DLD1 (cell line): ENCODE measurements at regions not wholly inside any gene's neighbourhood (a gene's known extent, or its start where the extent isn't known, plus 50 kb on each side); places are given as distances from the start of the nearest gene placed in this dataset.
"Not testable (repeated sequence)": the region's sequence is repeated elsewhere in the genome, so short reads cannot be mapped to it uniquely, and the experiment has no call there.

Source experiments
- in situ Hi-C: cut with HindIII; loops from 2 replicates; pipeline ENCODE4 v1.10.0; 2017; ENCODE audit warnings: low sequenced_read_pairs

DNA sequence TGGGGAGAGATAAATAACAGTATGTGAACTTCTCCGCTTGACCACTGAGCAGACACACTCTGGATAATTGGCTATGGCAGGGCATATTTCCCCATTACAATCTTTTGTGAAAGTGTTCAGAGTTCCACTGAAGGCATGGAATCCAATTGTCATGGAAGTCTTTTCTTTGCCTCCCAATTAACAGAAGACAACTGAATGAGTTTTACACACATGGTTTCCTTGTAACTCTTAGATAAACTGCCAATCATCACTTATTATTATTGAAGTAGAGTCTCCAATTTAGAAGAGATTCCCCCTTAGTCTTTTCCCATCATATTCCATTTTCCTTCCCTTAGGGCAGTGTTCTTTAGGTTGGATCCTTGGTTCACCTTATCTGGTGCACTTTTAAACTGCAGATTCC lies 308.3 kb downstream of the NR2F2 start:
- in situ Hi-C loops: no loop called here

DNA sequence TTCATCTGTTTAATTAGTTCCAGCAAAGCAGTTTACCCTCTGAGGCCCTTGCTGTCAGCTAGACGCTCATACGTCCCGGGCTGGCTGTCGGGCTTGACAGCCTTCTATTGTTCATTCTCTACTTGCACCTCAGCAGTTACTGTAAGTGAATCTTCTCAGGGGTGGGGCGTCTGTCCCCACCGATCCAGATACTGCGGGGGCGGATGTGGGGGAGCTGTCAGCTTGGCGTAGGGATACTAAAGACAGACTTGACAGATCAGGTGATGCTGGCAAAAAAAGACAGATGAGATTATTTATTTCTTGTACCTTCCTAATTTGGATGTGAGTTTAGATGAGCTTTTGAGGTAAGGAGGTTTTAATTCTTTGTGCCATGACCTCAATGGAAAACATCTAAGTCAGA lies 315.3 kb downstream of the NR2F2 start:
- in situ Hi-C loops: no loop called here

DNA sequence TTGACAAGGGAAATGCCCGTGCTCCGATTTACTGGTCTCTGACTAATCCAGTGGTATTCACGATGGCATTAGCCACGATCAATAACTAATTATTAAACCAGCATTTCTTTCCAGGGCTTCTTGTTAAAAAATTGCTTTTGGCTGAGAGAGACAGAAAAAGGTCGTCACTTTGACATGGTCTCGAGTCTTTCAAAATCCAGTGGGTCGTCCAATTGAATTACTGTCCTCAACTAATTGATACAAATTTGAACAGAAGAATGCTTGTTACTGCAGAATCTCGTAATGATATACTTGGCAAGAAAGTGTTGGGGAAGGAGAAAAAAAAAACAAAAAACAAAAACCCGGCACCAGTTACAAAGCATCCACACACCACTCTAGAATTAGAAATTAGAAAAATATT lies 318.4 kb downstream of the NR2F2 start:
- in situ Hi-C loops: no loop called here

DNA sequence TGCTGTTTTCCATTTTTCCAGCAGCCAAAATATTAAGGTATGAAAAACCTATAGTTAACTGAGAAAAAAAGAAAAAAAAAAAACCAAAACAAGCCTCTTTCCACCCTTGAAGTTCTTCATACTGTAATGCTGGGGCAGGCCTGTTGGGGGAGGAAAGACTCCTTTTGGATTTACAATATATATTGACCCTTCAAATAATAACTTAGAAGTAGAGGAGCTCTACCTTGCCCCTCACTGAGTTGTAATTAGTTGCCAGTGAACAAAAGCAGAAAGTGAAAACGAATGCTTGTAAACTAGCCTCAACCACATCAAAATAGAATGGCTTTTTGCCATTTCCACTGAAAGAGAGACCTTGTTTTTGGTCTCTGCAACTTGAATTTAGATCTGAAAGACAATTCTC lies 326.6 kb downstream of the NR2F2 start:
- in situ Hi-C loops: no loop called here

DNA sequence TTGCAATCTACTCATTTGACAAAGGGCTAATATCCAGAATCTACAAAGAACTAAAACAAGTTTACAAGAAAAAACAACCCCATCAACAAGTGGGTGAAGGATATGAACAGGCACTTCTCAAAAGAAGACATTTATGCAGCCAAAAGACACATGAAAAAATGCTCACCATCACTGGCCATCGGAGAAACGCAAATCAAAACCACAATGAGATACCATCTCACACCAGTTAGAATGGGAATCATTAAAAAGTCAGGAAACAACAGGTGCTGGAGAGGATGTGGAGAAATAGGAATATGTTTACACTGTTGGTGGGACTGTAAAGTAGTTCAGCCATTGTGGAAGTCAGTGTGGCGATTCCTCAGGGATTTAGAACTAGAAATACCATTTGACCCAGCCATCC lies 336.5 kb downstream of the NR2F2 start:
- in situ Hi-C loops: not testable (repeated sequence)

DNA sequence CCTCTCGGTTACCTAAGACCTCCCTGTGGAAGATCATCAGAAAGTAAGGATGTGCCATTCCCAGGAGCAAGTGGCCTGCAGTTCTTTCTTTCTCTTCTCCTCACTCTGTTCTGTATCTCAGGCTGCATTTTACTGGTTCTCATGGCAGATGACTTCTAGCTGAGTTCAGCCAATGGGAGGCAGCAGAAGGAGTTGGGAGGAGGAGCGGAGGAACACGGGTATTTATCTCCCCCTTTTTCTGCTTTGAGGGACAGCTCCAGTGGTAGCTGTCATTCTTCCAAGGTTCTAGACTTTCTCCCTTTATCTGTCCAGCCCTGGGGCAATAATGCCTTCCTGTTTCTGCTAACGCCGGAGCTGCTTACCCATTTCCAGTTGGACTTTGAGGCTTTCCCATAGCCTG lies 339.9 kb downstream of the NR2F2 start:
- in situ Hi-C loops: no loop called here

DNA sequence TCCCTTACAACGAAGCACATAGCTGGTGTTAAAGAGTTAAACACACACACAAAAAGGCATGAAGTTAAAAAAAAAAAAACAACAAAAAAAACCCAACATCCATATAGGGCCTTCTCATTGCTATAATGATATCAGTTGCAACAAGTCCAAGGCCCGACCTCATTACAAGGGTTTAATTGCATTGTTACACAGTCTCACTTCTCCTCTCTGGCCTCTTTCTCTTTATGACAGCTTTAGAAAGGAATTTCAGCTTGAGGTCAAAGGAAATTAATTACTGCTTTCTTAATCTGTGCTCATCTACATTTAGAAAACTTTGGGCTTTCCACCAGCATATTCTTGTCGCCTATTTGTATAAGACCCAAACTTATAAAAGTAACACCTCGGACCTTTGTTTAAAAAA lies 342.1 kb downstream of the NR2F2 start:
- in situ Hi-C loops: no loop called here

DNA sequence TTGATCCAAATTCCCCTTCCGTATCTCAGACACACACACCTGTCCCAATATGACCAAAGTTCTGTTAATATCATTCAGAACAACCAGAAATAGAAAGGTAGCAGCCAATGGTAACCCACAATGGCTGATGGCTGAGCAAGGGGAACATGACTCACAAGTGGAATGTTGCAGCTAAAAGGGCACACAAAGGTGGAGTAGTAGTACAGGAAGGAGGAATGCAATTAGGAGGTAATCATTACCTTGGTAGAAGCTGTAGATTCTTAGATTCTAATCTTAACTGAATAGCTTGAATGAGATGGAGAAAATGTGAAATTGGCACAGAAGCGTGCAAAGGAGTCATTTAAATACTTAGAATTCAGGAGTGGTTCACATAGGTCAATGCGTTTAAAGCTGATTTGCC lies 347.9 kb downstream of the NR2F2 start:
- in situ Hi-C loops: no loop called here

DNA sequence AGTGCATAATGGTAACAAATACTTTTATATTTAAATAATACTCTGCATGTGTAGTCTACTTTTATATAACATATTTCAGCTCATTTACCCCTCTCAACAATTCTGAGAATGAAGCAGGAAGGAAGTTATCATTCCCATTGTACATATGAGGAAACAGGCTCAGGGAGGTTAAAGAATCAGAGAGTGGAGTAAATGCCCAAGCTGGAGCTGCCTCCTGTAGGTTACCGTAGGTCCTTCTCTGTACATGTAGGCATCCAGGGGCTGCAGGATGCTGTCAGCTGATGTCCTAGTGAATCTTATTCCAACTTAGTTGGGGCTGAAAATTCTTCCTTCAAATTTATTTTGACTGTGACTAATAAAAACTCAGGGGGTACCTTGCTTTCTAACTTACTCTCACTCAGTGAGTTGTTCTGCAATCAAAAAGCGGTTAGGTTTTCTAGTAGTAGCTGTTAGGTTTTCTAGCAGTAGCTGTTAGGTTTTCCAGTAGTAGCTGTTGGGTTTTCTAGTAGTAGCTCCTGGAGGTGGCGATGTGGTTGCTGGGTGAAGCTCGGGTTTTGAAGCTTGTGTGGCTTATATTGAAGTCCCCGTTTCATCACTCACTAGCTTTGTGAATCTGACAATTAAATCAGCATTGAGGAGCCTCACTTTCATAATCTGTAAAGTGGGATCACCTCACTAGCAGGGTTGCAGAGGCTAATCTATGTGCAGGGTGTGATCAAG lies 357.0 kb downstream of the NR2F2 start:
- in situ Hi-C loops: no loop called here

DNA sequence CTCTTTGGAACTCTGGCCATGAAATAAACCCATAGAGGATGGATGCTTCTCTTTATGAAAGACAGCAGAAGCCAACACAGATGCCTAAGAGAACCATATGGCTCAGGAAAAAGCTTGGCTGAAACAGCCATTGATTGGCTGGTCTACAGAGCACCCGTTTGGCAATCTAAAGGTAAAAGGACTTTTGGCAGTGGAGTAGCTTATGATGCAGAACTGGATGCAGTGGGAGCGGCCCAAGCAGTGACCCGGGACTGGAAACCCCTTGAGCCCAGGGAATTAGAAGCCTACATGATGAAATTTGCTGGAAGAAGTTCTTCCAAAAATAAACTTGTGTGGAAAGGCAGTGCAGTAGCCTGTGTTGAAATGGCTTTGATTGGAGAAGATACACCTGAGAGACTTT lies 360.2 kb downstream of the NR2F2 start:
- in situ Hi-C loops: no loop called here

DNA sequence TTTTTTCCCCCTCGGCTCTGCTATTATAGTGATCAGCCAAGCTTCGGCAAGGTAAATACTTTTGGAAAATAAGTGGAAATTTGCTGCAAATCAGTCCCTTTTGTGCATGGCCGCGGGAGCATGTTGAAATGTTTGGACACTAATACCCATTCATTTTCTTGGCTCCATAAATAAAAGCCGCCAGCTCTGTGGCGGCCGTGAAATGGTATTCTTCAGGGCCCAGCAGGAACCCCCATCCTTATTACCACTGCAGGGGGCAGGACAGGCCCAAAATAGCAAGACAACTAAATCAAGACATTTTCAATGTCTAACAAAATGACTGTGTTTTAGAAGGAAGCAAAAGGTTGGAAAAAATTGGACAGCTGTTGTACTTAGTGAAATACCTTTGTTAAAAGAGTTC lies 362.3 kb downstream of the NR2F2 start:
- in situ Hi-C loops: no loop called here

DNA sequence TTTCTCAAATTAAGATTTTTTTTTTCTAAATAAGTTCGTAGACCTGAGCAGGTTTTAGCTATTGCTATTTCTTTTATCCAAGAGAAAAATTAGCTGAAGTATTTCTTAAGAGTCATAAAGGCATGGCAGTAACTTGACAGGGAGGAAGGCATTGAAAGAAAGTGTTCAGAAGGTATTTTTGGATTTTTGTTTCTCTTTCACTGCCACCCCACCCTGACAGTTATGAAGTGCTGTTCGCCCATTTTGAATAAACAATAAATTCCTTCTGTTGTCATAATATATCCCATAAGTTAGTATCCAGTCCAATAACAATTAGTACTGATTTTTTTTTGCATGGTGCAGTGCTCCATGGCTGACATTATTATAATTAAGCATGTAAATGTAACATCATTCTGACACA lies 363.0 kb downstream of the NR2F2 start:
- in situ Hi-C loops: no loop called here

DNA sequence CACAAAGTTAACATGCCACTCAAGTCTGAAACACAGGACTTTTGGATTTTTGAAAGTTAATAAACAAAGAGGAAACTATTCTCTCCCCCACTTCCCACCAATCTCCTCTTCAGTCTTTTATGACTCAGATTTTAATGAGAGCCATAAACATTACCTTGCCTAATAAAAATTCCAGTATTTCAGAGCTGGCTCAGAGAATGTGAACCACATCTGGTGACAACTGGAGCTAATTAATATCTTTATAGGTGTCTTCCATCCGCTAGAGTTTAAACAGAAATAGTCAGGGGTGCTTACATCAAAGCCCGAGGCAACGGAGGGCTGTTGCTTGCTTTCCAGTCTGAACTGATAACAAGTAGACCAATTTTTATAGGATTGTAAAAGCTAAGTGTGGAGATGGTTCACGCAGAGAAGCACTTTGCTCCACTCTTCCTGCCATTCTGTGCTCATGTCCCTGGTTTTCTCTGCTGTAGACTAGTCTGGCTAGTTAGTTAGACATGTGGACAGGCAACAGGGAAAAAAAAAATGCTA lies 363.6 kb downstream of the NR2F2 start:
- in situ Hi-C loops: no loop called here

DNA sequence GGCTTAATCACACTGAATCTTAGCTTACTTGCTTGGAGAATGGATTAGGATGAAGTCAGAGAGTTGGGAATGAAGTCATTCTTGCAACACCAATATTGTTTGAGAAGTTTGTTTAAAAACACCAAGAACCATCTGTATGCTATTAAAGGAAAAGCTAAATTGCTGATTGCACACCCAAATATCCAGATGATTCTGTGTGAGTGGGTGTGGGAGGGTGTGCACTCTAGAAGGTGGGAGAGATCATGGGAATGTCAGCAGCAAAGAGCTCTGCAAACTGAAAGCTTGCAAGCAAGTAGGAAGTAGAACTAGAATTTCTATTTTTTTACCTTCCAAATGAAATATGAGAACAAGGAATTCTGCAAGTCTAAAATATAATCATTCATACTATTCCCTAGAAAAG lies 364.9 kb downstream of the NR2F2 start:
- in situ Hi-C loops: no loop called here

DNA sequence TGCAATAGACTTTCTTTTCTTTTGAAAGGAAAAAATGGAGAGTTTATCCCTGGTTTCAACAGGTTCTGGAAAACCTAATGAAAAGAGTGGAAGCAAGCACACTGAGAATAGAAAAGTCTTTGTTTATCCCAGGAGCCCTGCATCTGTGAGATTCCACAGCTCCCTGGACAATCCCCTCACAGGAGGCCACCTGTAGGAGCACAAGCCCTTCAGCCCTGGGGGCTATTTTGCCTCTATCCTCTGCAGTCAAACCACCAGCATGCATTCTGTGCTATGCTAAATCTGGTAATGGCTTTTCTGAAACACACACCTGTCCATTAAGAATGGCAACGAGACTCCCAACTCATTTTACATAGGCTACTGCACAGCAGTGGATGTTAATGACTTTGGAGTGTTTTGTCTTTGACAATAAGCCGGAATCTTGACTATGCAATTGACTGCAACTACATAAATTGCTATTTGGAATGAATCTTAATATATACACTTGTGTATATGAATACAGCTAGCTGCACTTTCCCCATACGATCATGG lies 369.4 kb downstream of the NR2F2 start:
- in situ Hi-C loops: no loop called here

DNA sequence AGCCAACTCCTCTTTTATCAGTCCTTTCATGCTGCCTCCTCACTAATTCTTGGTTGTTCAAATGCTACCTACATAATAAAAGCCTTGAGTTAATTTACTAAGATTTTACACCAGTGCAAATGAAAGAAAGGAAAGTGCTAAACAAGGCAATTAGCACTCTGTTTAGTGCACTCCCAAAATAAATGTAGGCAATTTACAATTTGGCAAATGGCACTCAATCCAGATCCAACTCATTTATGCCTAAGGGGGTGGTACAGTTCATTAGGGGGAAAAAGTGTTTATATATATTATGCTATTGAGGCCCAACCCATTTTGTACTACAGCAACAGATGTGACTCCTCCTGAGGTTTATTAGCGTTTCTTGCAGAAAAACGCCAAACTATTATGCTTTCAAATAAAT lies 370.1 kb downstream of the NR2F2 start:
- in situ Hi-C loops: no loop called here

DNA sequence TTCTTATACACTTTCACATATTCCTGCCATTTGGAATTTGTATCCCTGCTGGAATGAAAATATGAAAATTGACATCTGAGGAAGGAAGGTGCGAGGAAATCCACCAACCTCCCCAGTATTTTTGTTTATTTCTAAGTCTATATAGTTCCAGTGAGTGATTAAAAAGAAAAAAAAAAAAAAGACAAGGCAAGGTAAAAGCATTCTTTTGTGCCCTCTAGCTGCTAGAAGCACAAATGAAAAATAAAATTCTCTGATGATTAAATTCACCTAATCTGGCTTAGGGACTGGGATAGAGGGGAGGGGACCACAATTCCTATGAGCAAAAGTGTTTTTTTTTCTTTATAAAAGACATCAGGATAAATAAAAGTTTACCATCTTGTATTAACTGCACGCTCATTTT lies 370.9 kb downstream of the NR2F2 start:
- in situ Hi-C loops: no loop called here

DNA sequence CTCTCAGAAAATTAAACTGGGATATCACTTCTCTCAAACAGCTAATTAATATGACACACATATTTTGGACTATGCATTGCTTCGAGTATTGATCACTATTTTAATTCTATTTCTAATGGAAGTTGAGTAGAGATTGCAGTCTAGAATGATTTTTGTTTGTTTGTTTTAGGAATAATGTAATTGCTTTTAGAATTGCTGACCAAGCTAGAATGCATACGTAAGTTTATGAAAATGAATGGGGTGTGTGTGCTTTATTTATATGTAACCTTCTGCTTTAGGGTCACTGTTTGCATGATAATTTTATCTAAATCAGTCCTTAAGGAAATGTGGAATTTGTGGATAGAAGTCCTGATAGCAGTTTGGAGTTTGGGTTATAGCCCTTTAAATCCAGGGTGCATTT lies 371.4 kb downstream of the NR2F2 start:
- in situ Hi-C loops: no loop called here

DNA sequence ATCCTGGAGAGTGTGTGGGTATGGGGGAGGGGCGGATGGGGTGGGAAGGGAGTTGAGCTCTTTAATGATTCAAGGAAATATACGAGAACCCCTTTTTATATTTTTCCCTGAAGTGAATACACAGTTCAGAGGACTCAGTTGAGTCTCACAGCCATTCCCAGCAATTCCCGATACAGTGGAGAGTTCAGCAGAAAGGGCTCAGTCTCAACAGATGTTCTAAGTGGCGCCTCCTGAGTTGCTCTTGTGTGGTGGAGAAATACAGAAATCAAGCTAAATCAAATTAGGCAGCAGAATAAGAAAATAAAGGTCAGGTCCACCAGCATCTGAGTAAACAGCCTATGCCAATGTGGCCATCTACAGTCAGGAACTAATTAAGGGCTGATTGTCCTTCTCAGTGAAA lies 372.1 kb downstream of the NR2F2 start:
- in situ Hi-C loops: no loop called here

DNA sequence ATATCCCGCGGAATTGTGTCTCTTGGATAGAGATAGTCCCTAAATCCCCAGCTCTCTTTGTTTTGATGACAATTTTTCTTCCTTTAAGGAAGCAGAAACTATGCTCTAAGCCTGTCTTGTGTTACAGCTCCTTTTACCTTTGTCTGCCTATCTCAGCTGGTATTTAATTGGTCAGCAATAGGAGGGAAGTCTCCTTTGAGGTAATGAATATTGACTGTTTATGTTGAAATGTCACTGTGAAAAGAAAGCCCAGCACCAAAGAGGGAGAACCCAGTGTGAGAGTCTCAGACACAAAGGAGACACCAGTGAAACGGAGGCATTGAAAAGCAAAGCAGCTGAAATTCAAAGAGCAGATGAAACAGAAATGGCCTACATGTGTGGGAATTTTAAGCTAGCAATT lies 372.6 kb downstream of the NR2F2 start:
- in situ Hi-C loops: no loop called here

DNA sequence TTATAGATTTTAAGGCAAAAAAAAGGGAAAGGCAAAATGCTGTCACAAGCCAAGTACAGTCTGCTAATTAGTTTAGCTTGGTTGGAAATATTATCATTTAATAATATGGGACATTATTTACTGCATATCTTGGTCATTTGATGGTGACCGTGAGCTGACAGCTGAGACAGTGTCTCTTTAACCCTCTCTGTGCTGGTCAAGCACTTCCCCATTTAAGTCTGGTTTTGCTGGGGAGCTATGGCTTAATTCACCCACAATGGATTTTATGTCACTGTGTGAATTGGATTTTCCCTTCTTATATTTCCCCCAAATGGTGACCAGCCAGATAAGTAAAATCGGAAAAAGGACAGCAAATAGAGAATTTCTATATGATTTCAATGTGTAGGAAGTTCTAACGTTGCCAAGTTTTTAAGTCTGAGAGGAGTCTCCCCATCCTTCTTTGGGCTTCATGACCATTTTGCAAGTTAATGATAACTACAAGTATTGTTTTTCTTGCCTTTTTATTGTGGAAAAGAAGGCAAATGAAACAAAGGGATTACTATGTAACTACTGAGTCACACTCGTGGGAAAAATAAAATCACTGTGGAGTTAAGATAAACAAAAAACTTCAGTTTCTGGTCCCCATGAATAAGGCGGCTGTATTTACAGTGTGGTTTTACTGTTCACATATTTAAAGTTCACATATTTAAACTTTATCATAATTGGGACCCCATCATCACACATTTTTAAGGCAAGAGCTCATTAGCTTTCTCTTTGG lies 373.5 kb downstream of the NR2F2 start:
- in situ Hi-C loops: no loop called here

DNA sequence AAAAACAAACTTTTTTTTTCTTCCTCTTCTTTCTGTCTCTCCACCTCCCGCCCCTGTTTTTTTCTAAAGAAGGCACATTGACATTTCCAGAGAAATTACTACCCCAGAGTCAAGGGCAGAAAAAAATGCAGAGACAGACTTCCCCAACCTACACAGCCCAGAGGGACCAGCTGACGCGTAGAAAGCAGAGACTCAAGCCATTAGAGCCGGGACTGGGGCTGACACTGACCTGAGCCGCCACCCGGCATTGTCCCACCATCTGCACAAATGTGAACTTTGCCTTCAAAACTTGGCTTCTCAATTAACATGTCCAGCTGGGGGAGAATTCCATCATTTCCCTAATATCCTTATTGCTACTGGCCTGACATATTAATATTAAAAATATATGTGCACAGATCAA lies 385.6 kb downstream of the NR2F2 start:
- in situ Hi-C loops: no loop called here
